ENCODE measurements at regions not wholly inside any gene's neighbourhood (a gene's known extent, or its start where the extent isn't known, plus 50 kb on each side); places are given as distances from the start of the nearest gene placed in this dataset.
A peak's percentile ranks its signal among the peaks of the same experiment; 100 is the strongest.

GRCh38 chr5:105849701-105850100, 1821.0 kb downstream of the EFNA5 start:
- Histone ChIP-seq H3K4me1 (no peaks in the 10 kb centered on the region), H3K4me3 (no peak overlapping the region), H3K27me3 (no peaks in the 10 kb centered on the region), H3K27ac (no peak overlapping the region), H3K9me3 (peaks cover 0 to 3% (median 0%) of the 10 kb centered on the region in 12 donors), H3K36me3 (no peaks in the 10 kb centered on the region)
- no peak for DNase-seq
- 48 to 75% (median 67%) methylated on average over 1 of the region's 1 CpG for WGBS, 4 donors
- intact Hi-C loops (cut with DNase I) = no loop called here
- ATAC-seq = no peak
- TF ChIP-seq POLR2A (IDR thresholded peaks at IDR 0.05) = no peak
- no peak for TF ChIP-seq CTCF (IDR thresholded peaks at IDR 0.05)

DNA sequence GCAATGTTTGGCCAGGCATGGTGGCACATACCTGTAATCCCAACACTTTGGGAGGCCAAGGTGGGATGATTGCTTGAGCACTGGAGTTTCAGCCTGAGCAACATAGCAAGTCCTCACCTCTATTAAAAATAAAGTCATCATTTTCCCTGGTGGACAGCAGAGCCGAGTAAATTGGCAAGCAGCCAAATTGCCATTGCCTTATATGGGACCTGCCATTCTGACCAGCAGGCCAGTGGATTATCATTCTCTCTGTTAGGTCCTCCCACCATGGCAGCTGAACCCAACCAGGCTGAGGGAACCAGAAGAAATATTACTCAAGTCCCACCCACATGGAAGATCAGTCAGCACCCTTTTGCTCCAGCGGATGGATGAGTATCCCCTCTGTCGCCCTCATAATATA, 1829.9 kb downstream of the EFNA5 start:
- H3K4me3 ChIP-seq = no peak overlapping the region
- DNase-seq = peak in 1 of 5 donors; percentile 26
- H3K36me3 ChIP-seq = no peaks in the 10 kb centered on the region
- ATAC-seq = no peak
- H3K27ac ChIP-seq = no peak overlapping the region
- no peaks in the 10 kb centered on the region for H3K4me1 ChIP-seq
- no peaks in the 10 kb centered on the region for H3K27me3 ChIP-seq
- H3K9me3 ChIP-seq = no peaks in the 10 kb centered on the region
- intact Hi-C loops (cut with DNase I) = no loop called here
- 65 to 67% (median 66%) methylated on average over 3 of the region's 3 CpGs for WGBS, 4 donors
- no peak for TF ChIP-seq POLR2A (IDR thresholded peaks at IDR 0.05)
- TF ChIP-seq CTCF (IDR thresholded peaks at IDR 0.05) = no peak

GRCh38 chr5:105836887-105837286, 1833.8 kb downstream of the EFNA5 start:
- Histone ChIP-seq H3K27me3 (no peaks in the 10 kb centered on the region), H3K4me1 (no peaks in the 10 kb centered on the region), H3K27ac (no peak overlapping the region), H3K4me3 (no peak overlapping the region), H3K9me3 (no peaks in the 10 kb centered on the region), H3K36me3 (no peaks in the 10 kb centered on the region)
- intact Hi-C loops (cut with DNase I) = no loop called here
- DNase-seq (no peak), ATAC-seq (no peak)
- 77 to 100% (median 82%) methylated on average over 1 of the region's 1 CpG for WGBS, 4 donors
- TF ChIP-seq POLR2A (IDR thresholded peaks at IDR 0.05) (no peak), CTCF (IDR thresholded peaks at IDR 0.05) (no peak)

GRCh38 chr5:105836268-105836667, 1834.5 kb downstream of the EFNA5 start:
- intact Hi-C loops (cut with DNase I) = no loop called here
- H3K36me3 ChIP-seq = no peaks in the 10 kb centered on the region
- H3K27me3 ChIP-seq = no peaks in the 10 kb centered on the region
- H3K4me3 ChIP-seq = no peak overlapping the region
- H3K9me3 ChIP-seq = no peaks in the 10 kb centered on the region
- DNase-seq = no peak
- H3K4me1 ChIP-seq = no peaks in the 10 kb centered on the region
- no peak overlapping the region for H3K27ac ChIP-seq
- ATAC-seq = no peak
- TF ChIP-seq POLR2A (IDR thresholded peaks at IDR 0.05) (no peak), CTCF (IDR thresholded peaks at IDR 0.05) (no peak)
